HepG2 (cell line): ENCODE measurements at regions not wholly inside any gene's neighbourhood (a gene's known extent, or its start where the extent isn't known, plus 50 kb on each side); places are given as distances from the start of the nearest gene placed in this dataset.

Experiments used
- ATAC-seq: fragments of 200-7000 bp; cut with Tn5 transposase; 3 replicates; pipeline ENCODE4 v1.9.1; 2020; ENCODE audit warnings: mild to moderate bottlenecking, moderate library complexity
- BruUV-seq: library from RNA; stranded (reverse); fragments of 400-500 nt; replicated peaks from 2 replicates; lab custom pipeline; 2021; lab: Mats Ljungman, UMichigan
- CTCF ChIA-PET: fragments of 300-600 bp; formaldehyde crosslinking; extraction: SDS; loops from one replicate; lab custom pipeline; 2021; ENCODE audit warnings: low total read pairs, inconsistent platforms, low intra/inter-chr PET ratio; lab: Yijun Ruan, JAX
- POLR2A ChIA-PET: fragments of 350-600 bp; sonication (Branson Sonifier 250); formaldehyde crosslinking; loops from one replicate; lab custom pipeline; 2020; ENCODE audit warnings: antibody characterized with exemption, inconsistent platforms; lab: Yijun Ruan, JAX
- DNase-seq: peaks from one replicate; pipeline ENCODE4 v3.0.0-alpha.2; 2015; ENCODE audit warnings: low spot score
- FAIRE-seq: peaks from 3 replicates; lab custom pipeline; 2011; peaks lifted over from hg19 to GRCh38; lab: Jason Lieb, UNC
- H2AFZ ChIP-seq: one replicate; pipeline ENCODE4 v1.6.1; 2011; ENCODE audit warnings: low read length, inconsistent platforms
- H3K27ac ChIP-seq: fragments of 300-600 bp; 3 replicates; pipeline ENCODE4 v1.8.0; 2011; ENCODE audit warnings: mixed run types, mild to moderate bottlenecking, mixed read lengths, low read length, inconsistent platforms; ENCODE audit not compliant: insufficient read depth; ENCODE audit errors: extremely low read length
- H3K27me3 ChIP-seq, 2 experiments: fragments of 200-600 bp in 1 of 2; 2 replicates in 1 of 2; 3 replicates in 1 of 2; pipeline versions ENCODE4 v1.6.0 to v1.8.0; 2011; ENCODE audit warnings: low read length in 2 of 2, mild to moderate bottlenecking in 2 of 2, moderate library complexity in 2 of 2, inconsistent platforms in 1 of 2; ENCODE audit not compliant: insufficient read depth in 2 of 2, control insufficient read depth in 1 of 2
- H3K36me3 ChIP-seq, 2 experiments: fragments of 200-600 bp in 1 of 2; replicated peaks in 1 of 2; 2 replicates in 1 of 2; 3 replicates in 1 of 2; pipeline versions ENCODE4 v1.5.1 to v1.8.0; 2011; ENCODE audit warnings: low read length in 2 of 2, inconsistent platforms in 1 of 2; ENCODE audit not compliant: insufficient read depth in 2 of 2, control insufficient read depth in 1 of 2
- H3K4me1 ChIP-seq: 2 replicates; pipeline ENCODE4 v1.5.1; 2012; ENCODE audit warnings: low read length, inconsistent platforms; ENCODE audit not compliant: insufficient read depth
- H3K4me2 ChIP-seq: 2 replicates; pipeline ENCODE4 v1.6.0; 2011; ENCODE audit warnings: low read depth, low read length, inconsistent platforms
- H3K4me3 ChIP-seq, 3 experiments: fragments of 200-600 bp in 1 of 3; sonication (generic), shearing (Covaris generic) in 1 of 3; replicated peaks in 1 of 3; 2 replicates each; pipeline ENCODE4 v1.5.1; 2011 to 2016; ENCODE audit warnings: low read length in 3 of 3, inconsistent platforms in 2 of 3, low read depth in 2 of 3, mild to moderate bottlenecking in 2 of 3, control low read depth in 1 of 3, mixed read lengths in 1 of 3; ENCODE audit not compliant: insufficient read depth in 1 of 3
- H3K79me2 ChIP-seq: one replicate; pipeline ENCODE4 v1.6.1; 2011; ENCODE audit warnings: low read length, inconsistent platforms; ENCODE audit not compliant: insufficient read depth
- H3K9ac ChIP-seq: 2 replicates; pipeline ENCODE4 v1.6.0; 2011; ENCODE audit warnings: mild to moderate bottlenecking, low read depth, low read length, inconsistent platforms; ENCODE audit not compliant: insufficient read depth
- H3K9me3 ChIP-seq: 2 replicates; pipeline ENCODE4 v1.5.1; 2012; ENCODE audit warnings: mild to moderate bottlenecking, low read length
- H4K20me1 ChIP-seq: 2 replicates; pipeline ENCODE4 v1.6.0; 2011; ENCODE audit warnings: inconsistent platforms, mild to moderate bottlenecking, low read length, moderate library complexity; ENCODE audit not compliant: insufficient read depth
- MXD4 ChIP-seq: IDR thresholded peaks from 2 replicates; pipeline ENCODE4 v1.6.1; 2016; ENCODE audit warnings: mild to moderate bottlenecking, missing biosample characterization, missing genetic modification reagents
- PITX1 ChIP-seq: sonication (generic); formaldehyde crosslinking; IDR thresholded peaks from 2 replicates; pipeline ENCODE4 v1.5.1; 2020; ENCODE audit warnings: mild to moderate bottlenecking, missing genetic modification reagents
- ZNF292 ChIP-seq: sonication (generic); formaldehyde crosslinking; IDR thresholded peaks from 2 replicates; pipeline ENCODE4 v1.8.1; 2022; ENCODE audit warnings: mild to moderate bottlenecking, low read depth, missing genetic modification reagents, borderline replicate concordance
- ZNF713 ChIP-seq: sonication (generic); formaldehyde crosslinking; IDR thresholded peaks from 2 replicates; pipeline ENCODE4 v1.4.0; 2020; ENCODE audit warnings: mild to moderate bottlenecking, missing genetic modification reagents
- in situ Hi-C: cut with HindIII; loops from 2 replicates; pipeline ENCODE4 v1.10.0; 2017; ENCODE audit warnings: low pct_unique_long_range_greater_than_20kb; ENCODE audit not compliant: extremely low pct_ligation_motif_present
- intact Hi-C: fragments of 100-400 bp; cut with micrococcal nuclease; formaldehyde crosslinking; loops from one replicate; pipeline ENCODE4 v1.10.0; 2022; ENCODE audit not compliant: unreplicated experiment
- TF ChIP-seq, protein P1 (sequence below): sonication (generic); formaldehyde crosslinking; IDR thresholded peaks from 2 replicates; pipeline ENCODE4 v1.4.0; 2020; ENCODE audit warnings: mild to moderate bottlenecking, low read depth, missing genetic modification reagents
- TF ChIP-seq, protein P2 (sequence below): sonication (generic); formaldehyde crosslinking; IDR thresholded peaks from 2 replicates; pipeline ENCODE4 v1.5.1; 2020; ENCODE audit warnings: missing genetic modification reagents, mild to moderate bottlenecking, borderline replicate concordance
- TF ChIP-seq, protein P3 (sequence below): sonication (generic); formaldehyde crosslinking; IDR thresholded peaks from 2 replicates; pipeline ENCODE4 v1.9.0; 2021; ENCODE audit warnings: missing genetic modification reagents, borderline replicate concordance

DNA sequence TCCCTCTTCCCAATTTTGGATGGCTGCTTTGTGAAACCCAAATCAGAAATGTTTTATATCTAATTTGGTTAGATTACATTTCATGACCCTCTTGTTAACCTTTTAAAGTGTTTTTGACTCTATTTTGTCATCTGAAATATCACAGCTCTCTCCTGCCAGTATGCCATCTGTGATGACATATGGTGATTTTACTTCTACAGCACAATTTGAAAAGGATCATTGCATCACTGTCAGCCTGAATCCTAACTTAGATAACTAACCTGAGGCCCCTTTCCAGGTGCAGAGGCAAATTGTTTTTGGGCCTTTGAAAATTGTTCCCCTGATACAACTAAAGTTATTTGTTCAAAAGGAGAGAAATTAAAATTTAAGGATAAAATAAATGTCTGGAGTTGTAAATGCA is 1023.4 kb upstream of the LRRTM1 start:
- no peaks in the 10 kb centered on the region for H3K36me3 ChIP-seq
- no peak overlapping the region for H3K4me2 ChIP-seq
- ATAC-seq (no peak), DNase-seq (no peak), FAIRE-seq (no peak)
- H4K20me1 ChIP-seq: no peaks in the 10 kb centered on the region
- CTCF ChIA-PET: no interaction called here
- no peak overlapping the region for H3K9ac ChIP-seq
- in situ Hi-C loops (no loop called here), intact Hi-C loops (no loop called here)
- no peak overlapping the region for H3K4me3 ChIP-seq
- H3K27me3 ChIP-seq: no peaks in the 10 kb centered on the region
- H3K9me3 ChIP-seq: peaks cover 53% of the 10 kb centered on the region
- BruUV-seq: no TSS peak
- POLR2A ChIA-PET: no interaction called here
- H3K79me2 ChIP-seq: no peaks in the 10 kb centered on the region
- no peak overlapping the region for H2AFZ ChIP-seq
- H3K4me1 ChIP-seq: no peaks in the 10 kb centered on the region
- TF ChIP-seq ZNF713 (CRISPR knock-in tag) (no peak), ZNF292 (no peak), PITX1 (no peak), MXD4 (no peak)
- TF ChIP-seq, protein P1, sequence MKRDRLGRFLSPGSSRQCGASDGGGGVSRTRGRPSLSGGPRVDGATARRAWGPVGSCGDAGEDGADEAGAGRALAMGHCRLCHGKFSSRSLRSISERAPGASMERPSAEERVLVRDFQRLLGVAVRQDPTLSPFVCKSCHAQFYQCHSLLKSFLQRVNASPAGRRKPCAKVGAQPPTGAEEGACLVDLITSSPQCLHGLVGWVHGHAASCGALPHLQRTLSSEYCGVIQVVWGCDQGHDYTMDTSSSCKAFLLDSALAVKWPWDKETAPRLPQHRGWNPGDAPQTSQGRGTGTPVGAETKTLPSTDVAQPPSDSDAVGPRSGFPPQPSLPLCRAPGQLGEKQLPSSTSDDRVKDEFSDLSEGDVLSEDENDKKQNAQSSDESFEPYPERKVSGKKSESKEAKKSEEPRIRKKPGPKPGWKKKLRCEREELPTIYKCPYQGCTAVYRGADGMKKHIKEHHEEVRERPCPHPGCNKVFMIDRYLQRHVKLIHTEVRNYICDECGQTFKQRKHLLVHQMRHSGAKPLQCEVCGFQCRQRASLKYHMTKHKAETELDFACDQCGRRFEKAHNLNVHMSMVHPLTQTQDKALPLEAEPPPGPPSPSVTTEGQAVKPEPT (CRISPR knock-in tag): no peak
- TF ChIP-seq, protein P2, sequence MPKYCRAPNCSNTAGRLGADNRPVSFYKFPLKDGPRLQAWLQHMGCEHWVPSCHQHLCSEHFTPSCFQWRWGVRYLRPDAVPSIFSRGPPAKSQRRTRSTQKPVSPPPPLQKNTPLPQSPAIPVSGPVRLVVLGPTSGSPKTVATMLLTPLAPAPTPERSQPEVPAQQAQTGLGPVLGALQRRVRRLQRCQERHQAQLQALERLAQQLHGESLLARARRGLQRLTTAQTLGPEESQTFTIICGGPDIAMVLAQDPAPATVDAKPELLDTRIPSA (CRISPR knock-in tag): no peak
- TF ChIP-seq, protein P3, sequence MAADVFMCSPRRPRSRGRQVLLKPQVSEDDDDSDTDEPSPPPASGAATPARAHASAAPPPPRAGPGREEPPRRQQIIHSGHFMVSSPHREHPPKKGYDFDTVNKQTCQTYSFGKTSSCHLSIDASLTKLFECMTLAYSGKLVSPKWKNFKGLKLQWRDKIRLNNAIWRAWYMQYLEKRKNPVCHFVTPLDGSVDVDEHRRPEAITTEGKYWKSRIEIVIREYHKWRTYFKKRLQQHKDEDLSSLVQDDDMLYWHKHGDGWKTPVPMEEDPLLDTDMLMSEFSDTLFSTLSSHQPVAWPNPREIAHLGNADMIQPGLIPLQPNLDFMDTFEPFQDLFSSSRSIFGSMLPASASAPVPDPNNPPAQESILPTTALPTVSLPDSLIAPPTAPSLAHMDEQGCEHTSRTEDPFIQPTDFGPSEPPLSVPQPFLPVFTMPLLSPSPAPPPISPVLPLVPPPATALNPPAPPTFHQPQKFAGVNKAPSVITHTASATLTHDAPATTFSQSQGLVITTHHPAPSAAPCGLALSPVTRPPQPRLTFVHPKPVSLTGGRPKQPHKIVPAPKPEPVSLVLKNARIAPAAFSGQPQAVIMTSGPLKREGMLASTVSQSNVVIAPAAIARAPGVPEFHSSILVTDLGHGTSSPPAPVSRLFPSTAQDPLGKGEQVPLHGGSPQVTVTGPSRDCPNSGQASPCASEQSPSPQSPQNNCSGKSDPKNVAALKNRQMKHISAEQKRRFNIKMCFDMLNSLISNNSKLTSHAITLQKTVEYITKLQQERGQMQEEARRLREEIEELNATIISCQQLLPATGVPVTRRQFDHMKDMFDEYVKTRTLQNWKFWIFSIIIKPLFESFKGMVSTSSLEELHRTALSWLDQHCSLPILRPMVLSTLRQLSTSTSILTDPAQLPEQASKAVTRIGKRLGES: no peak
- H3K27ac ChIP-seq: no peak overlapping the region
